ENCODE measurements at regions not wholly inside any gene's neighbourhood (a gene's known extent, or its start where the extent isn't known, plus 50 kb on each side); places are given as distances from the start of the nearest gene placed in this dataset.

GRCh38 chr13:73411067-73411809, 352.4 kb downstream of the KLF5 start:
- no peak for DNase-seq (ENCODE audit: low read depth, low spot score)

GRCh38 chr13:73406454-73406853, 347.6 kb downstream of the KLF5 start:
- DNase-seq (ENCODE audit: low read depth, low spot score): no peak

- DNase-seq (ENCODE audit: low read depth, low spot score): no peak
Measured at GRCh38 chr13:73404581-73404980, 345.8 kb downstream of the KLF5 start.

GRCh38 chr13:73403355-73404120, 344.7 kb downstream of the KLF5 start:
- DNase-seq (ENCODE audit: low read depth, low spot score): no peak

- no peak for DNase-seq (ENCODE audit: low read depth, low spot score)
Measured at GRCh38 chr13:73401769-73402168, 343.0 kb downstream of the KLF5 start.

GRCh38 chr13:73399347-73400216, 340.8 kb downstream of the KLF5 start:
- DNase-seq (ENCODE audit: low read depth, low spot score): no peak

DNA sequence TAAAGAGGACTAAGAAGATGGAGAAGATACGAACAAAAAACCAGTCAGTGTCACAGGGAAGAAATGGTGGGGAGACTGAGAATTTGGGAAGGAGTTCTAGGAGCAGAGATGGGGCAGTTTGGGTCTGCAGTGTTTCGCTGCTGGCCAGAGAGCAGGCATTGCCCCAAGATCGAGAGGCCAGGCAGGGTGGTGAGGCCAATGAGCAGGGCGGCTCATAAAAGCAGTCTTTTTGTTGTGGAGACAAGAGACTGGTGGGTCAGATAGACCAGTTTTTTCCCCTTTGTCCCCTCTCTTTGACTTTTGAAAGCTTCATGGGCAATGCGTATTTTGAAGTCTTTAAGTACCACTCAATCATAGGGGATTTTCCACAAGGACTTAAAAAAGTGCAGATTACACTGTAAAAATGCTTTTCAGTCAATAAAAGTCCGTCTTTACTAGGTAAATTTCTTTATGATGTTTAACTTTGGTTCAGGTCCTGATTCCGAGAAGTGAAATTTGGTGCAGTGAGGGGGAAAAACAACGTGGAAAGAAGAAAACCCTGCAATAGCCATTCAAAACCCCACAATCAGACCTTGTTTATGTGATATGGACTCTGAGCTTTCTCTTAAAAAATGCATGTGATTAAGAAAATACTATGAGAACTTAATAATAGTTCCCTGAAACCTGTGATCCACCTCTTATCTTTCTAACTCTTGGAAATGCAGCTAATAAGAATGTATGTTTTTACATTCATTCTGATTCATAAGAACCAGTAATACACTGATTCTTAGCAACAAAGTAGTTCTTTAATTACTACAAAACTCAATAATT, 338.9 kb downstream of the KLF5 start:
- DNase-seq (ENCODE audit: low read depth, low spot score): no peak

DNA sequence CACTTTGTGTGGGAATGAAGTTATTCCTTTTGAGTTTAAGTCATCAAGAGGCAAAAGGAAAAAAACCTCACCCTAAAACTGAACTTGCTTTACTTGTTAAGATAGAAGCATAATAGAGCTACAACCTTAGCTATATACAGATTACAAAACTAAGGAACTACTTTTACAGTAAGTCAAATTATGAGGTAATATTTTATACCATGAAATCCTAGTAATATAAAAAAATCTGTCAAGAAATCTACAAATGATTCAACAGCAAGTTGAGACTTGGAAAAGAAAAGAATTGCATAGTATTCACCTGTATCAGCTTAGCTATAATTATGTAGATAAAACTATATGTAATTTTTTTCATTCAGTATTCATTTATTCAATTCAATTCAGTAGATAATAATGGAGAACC, 335.3 kb downstream of the KLF5 start:
- no peak for DNase-seq (ENCODE audit: low read depth, low spot score)

- no peak for DNase-seq (ENCODE audit: low read depth, low spot score)
Measured at GRCh38 chr13:73390100-73390499, 331.3 kb downstream of the KLF5 start.

- DNase-seq (ENCODE audit: low read depth, low spot score): no peak
Measured at GRCh38 chr13:73388586-73388985, 329.8 kb downstream of the KLF5 start.

- no peak for DNase-seq (ENCODE audit: low read depth, low spot score)
Measured at GRCh38 chr13:73387318-73387717, 328.5 kb downstream of the KLF5 start.

DNA sequence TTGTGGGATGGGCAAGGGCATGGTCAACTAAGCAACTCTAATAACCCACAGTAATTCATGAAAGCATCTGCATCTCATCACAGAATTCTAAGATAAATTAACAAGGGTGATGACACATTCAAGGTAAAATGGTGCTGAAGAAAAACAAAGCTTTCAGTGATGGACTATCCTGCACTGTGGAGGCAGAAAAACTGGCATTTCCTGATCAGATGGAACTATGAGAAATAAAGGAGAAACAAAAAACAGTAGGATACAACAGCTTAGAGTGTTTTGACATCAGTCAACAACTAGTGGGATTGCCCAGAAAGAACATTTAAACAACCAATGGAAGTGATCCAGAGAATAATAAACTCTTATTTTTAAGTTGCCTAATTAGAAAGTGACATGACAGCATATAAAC, 327.0 kb downstream of the KLF5 start:
- DNase-seq (ENCODE audit: low read depth, low spot score): no peak

DNA sequence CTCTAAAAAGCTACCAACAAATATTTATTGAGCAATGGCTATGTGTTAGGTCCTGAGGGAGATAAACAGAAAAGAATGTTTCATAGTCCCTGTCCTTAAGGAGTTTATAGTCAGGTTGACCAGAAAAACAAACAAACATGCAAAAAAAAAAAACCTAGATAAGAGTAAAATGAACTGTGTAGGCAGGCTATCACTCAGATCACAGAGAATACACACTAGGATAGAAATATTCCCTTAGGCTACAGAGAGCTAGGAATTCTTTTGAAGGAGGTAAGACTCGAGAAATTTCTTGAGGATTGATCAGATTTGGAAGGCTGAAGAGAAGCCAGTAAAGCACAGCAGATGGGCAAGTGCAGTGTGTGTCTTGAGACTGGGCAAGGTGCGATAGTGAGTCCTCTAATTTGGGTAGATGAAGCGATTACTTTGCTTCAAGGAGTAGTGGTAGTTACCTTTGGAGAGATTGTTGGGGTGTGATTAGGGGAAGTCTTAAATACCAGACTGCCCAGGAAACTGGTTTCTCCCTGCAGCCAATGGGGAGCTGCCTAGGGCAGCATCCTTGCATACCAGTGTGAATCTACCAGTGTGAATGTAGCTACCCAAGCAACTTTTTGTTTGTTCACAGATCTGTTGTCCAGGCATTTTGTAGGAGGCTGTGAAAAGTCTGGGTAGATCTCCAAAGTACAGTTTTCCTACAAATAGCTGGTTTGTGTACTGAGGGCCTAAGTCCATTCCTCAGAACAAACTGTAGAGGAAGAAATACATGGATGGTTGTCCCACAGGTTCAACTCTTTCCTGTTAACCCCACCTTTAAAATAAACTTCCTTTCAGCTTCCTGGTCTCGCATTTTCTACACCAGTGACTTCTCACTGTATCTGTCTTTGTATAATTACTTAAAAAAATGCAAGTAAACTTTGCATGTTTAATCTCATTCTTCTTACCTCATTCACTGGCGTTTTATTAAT, 314.1 kb downstream of the KLF5 start:
- DNase-seq (ENCODE audit: low read depth, low spot score): no peak

DNA sequence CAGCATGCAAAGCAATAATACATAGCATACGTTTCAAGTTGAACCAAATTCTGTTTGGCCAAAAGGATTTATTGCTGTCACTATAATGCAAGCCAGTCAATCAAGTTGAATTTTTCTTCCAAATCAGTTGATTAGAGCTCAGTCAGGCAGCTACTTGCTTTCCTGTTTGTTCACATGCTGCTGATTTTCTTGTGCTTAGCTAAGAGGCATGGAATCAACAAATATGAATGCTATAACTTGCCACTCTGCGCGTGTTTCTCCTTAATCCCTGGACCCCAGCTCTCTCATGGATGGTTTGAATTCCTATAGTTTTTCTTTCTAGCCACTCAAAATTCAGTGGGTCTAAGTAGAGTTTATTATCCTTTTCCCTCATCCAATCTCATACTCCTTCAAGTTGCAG, 311.3 kb downstream of the KLF5 start:
- no peak for DNase-seq (ENCODE audit: low read depth, low spot score)

DNA sequence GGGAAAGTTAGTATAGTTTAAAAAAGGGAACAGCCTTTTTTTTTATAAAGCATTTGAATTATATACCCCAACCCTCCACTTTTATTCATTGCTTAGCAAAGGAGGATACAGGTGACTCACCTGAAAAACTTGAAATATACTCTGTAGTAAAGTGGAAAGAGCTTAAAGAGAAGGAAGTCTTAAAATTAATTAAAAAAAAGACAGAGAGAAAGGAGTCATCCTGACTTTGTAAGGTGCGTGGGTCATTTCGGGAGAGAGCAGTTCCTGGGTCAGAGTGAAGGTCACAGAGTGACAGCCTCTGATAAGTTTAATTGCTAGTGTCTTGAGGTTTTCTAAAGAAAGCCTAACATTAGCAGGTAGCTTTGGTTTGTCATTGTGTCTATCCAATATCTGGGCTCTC, 310.3 kb downstream of the KLF5 start:
- DNase-seq (ENCODE audit: low read depth, low spot score): no peak

GRCh38 chr13:73368608-73369007, 309.8 kb downstream of the KLF5 start:
- DNase-seq (ENCODE audit: low read depth, low spot score): no peak

DNA sequence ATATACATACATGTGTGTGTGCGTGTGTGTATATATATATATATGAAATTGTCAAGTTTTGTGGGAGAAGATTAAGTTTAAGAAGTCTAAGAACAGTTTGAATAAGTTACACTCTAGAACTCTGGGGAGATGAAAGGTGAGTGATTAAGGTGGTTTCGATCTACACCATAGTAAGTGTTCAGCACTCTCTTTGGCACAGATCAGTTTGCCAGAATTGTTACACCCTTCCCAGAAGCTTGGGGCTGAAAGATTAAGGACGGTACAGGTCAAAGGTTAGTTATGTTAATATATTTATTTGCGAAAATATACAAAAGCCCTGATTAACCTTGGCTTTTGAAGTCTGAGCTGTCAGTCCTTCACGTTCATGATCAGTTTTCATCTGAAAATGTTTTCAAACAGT, 309.1 kb downstream of the KLF5 start:
- DNase-seq (ENCODE audit: low read depth, low spot score): no peak

- DNase-seq (ENCODE audit: low read depth, low spot score): no peak
Measured at GRCh38 chr13:73366241-73366640, 307.4 kb downstream of the KLF5 start.

- DNase-seq (ENCODE audit: low read depth, low spot score): no peak
Measured at GRCh38 chr13:73365681-73366080, 306.9 kb downstream of the KLF5 start.

DNA sequence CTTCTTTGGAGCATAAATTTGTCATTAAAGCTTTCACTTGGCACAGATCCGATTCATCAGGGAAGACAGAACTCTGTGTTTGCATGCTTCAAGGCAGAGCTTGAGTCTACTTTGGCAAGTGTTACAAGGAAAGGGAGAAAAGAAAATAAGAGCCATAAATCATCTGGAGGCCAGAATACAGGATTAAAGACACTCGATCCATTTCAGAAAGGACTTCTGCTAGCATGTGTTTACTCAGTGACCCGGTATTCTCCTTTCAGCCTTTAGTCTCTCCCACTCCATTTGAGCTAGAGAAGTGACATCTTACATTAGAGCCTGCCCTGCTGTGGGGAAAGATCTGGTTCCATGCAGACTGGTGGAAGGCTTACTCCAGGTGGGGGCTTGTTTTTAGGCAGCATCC, 306.4 kb downstream of the KLF5 start:
- no peak for DNase-seq (ENCODE audit: low read depth, low spot score)
